ENCODE measurements at regions not wholly inside any gene's neighbourhood (a gene's known extent, or its start where the extent isn't known, plus 50 kb on each side); places are given as distances from the start of the nearest gene placed in this dataset.

GRCh38 chr16:55118701-55119260 is 188.1 kb downstream of the IRX5 start:
- H3K27ac ChIP-seq: no peak overlapping the region
- TF ChIP-seq ZFX (IDR thresholded peaks at IDR 0.05; ENCODE audit: borderline replicate concordance) (no peak), CTCF (IDR thresholded peaks at IDR 0.05) (no peak)

GRCh38 chr16:55120408-55120807 is 189.7 kb downstream of the IRX5 start:
- TF ChIP-seq CTCF (IDR thresholded peaks at IDR 0.05) (no peak), ZFX (IDR thresholded peaks at IDR 0.05; ENCODE audit: borderline replicate concordance) (no peak)
- no peak overlapping the region for H3K27ac ChIP-seq

- TF ChIP-seq CTCF (IDR thresholded peaks at IDR 0.05) (no peak), ZFX (IDR thresholded peaks at IDR 0.05; ENCODE audit: borderline replicate concordance) (no peak)
- no peak overlapping the region for H3K27ac ChIP-seq
Observed at GRCh38 chr16:55120826-55121225, 190.2 kb downstream of the IRX5 start.

GRCh38 chr16:55123652-55124051 is 193.0 kb downstream of the IRX5 start:
- no peak overlapping the region for H3K27ac ChIP-seq
- TF ChIP-seq ZFX (IDR thresholded peaks at IDR 0.05; ENCODE audit: borderline replicate concordance): no peak
- no peak for TF ChIP-seq CTCF (IDR thresholded peaks at IDR 0.05)

- H3K27ac ChIP-seq: no peak overlapping the region
- TF ChIP-seq ZFX (IDR thresholded peaks at IDR 0.05; ENCODE audit: borderline replicate concordance) (no peak), CTCF (IDR thresholded peaks at IDR 0.05) (no peak)
Observed at GRCh38 chr16:55125818-55126385, 195.2 kb downstream of the IRX5 start.

- no peak for TF ChIP-seq CTCF (IDR thresholded peaks at IDR 0.05)
- no peak for TF ChIP-seq ZFX (IDR thresholded peaks at IDR 0.05; ENCODE audit: borderline replicate concordance)
- no peak overlapping the region for H3K27ac ChIP-seq
Observed at GRCh38 chr16:55126456-55126855, 195.8 kb downstream of the IRX5 start.

- no peak overlapping the region for H3K27ac ChIP-seq
- TF ChIP-seq ZFX (IDR thresholded peaks at IDR 0.05; ENCODE audit: borderline replicate concordance): no peak
- no peak for TF ChIP-seq CTCF (IDR thresholded peaks at IDR 0.05)
Observed at GRCh38 chr16:55130456-55130855, 193.5 kb upstream of the IRX6 start.

Measured in 22Rv1 (cell line).